HFF-Myc (cell line): ENCODE measurements at regions not wholly inside any gene's neighbourhood (a gene's known extent, or its start where the extent isn't known, plus 50 kb on each side); places are given as distances from the start of the nearest gene placed in this dataset.

Experiments used
- DNase-seq: peaks from one replicate; pipeline ENCODE4 v3.0.0-alpha.2; 2011; ENCODE audit warnings: low read depth; ENCODE audit errors: extremely low read depth
- H3K4me3 ChIP-seq: replicated peaks from 2 replicates; pipeline ENCODE4 v1.5.1; 2011; ENCODE audit warnings: low read depth, mild to moderate bottlenecking, control low read depth, low read length
- CTCF ChIP-seq: IDR thresholded peaks from 2 replicates; pipeline ENCODE4 v1.5.1; 2012; ENCODE audit warnings: mild to moderate bottlenecking, low read depth, low read length, control low read depth; ENCODE audit errors: missing control alignments

- no peak overlapping the region for H3K4me3 ChIP-seq
- TF ChIP-seq CTCF: no peak
- DNase-seq: no peak
Measured at GRCh38 chr3:62970648-62971047, 95.4 kb upstream of the CADPS start.

DNA sequence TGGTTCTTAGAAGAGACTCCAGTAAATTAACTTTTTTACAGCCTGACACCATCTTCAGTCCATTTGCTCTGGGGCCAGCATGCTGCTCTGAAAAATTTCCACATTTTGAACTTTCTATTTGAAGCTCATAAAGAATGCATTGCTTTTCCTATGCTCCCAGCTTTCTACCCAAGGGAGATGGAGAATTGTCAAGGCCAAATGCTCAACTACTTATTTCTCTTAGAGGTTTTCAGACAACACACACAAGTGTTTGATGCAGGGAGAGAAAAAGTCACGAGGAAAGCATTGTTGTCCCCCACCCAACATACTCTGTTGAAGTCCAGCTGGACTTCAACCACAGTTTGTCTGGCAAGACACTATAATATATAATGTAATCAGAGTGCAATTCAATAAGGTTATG, 100.3 kb upstream of the CADPS start:
- TF ChIP-seq CTCF: no peak
- no peak for DNase-seq
- no peak overlapping the region for H3K4me3 ChIP-seq

DNA sequence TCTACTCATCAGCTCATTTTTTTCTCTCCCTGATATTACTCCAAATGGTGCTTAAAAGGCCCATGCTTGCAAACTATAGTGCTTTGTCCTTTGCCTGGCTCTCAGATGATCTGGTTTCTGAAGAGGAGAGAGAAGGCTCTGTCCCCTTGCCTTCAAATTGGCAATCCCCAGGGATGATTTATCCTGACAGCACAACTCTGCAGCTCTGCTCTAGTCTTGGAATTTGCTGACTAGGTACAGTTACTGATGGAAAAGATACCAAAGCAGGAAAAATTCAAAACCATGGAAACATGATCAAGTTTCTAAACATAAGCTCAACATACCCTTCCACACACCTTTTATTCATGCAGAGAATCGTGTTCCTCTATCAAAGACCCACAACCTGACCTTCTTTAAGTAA, 106.7 kb upstream of the CADPS start:
- H3K4me3 ChIP-seq: no peak overlapping the region
- no peak for TF ChIP-seq CTCF
- no peak for DNase-seq

DNA sequence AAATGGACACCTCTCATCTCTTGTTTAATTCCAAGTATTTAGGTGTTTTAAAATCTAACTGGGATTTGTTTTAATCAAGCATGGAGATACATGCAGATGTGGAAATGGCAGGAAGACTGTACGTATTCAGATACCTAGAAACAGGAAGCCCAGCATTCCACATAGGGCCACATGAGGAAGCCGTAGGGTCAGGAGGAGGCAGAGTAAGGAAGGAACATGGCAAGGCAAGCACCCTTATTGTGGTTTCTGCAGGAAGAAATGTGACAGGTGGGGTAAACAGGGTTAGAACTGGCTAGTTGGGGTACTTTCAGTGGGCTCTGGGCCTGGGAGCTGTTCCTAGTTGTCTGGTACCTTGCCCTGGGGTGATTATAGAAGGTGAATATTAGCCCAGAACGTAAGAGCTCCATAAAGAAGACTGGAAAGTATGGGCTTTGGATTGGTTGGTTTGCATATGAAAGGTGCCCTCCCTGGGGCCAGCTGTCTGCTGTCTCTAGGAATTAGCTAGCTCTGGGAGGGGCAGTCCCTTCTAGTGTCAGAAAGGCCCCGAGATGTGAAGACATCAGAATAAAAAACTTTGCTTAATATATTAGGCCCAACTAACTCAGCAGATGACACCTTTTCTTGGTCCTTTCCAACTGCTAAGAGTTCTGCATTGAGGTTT, 107.7 kb upstream of the CADPS start:
- no peak overlapping the region for H3K4me3 ChIP-seq
- no peak for DNase-seq
- TF ChIP-seq CTCF: no peak

GRCh38 chr3:62986061-62986460, 110.8 kb upstream of the CADPS start:
- no peak for DNase-seq
- no peak overlapping the region for H3K4me3 ChIP-seq
- no peak for TF ChIP-seq CTCF

- no peak for DNase-seq
- H3K4me3 ChIP-seq: no peak overlapping the region
- no peak for TF ChIP-seq CTCF
Measured at GRCh38 chr3:62987721-62988120, 112.5 kb upstream of the CADPS start.
